ENCODE measurements at regions not wholly inside any gene's neighbourhood (a gene's known extent, or its start where the extent isn't known, plus 50 kb on each side); places are given as distances from the start of the nearest gene placed in this dataset.

DNA sequence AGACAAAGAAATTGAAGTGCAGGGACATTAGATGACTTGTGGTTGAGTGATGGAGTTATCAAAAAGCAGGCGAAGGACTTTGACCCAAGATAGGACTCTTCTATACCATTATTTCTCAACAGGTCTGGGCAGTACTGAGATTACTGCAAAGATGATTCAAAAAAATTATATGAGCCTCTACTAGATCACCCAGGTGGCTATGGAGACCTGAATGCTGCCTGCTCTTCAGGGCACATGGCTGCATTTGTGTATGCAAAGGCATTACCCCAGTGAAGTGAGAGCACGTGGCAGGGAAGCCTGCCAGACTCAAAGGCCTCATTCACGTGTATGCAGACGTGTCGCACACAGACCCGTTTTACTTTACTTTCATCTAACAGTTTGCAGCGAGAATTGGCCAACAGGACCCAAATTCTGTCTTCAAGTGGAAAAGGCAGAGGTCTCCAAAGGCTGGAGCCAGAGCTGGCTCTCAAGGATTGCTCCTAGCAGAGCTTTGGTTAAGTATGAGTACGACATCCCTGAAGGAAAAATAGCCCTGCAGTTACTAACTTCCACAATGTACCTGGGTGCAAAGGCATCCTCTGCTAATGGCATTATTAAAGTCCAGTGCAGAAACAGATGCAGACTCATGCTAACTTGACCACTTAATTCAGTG, 113.8 kb upstream of the ARMC2 start:
- Histone ChIP-seq H3K27me3 (no peaks in the 10 kb centered on the region), H3K4me1 (ENCODE audit: insufficient read depth) (no peaks in the 10 kb centered on the region), H3K36me3 (no peaks in the 10 kb centered on the region), H3K9me3 (no peaks in the 10 kb centered on the region), H3K27ac (no peak overlapping the region), H3K4me3 (no peak overlapping the region)
- no peak for DNase-seq
- TF ChIP-seq EP300 (IDR thresholded peaks at IDR 0.05) (no peak), POLR2A (IDR thresholded peaks at IDR 0.05) (no peak)
- TF ChIP-seq, protein P1, sequence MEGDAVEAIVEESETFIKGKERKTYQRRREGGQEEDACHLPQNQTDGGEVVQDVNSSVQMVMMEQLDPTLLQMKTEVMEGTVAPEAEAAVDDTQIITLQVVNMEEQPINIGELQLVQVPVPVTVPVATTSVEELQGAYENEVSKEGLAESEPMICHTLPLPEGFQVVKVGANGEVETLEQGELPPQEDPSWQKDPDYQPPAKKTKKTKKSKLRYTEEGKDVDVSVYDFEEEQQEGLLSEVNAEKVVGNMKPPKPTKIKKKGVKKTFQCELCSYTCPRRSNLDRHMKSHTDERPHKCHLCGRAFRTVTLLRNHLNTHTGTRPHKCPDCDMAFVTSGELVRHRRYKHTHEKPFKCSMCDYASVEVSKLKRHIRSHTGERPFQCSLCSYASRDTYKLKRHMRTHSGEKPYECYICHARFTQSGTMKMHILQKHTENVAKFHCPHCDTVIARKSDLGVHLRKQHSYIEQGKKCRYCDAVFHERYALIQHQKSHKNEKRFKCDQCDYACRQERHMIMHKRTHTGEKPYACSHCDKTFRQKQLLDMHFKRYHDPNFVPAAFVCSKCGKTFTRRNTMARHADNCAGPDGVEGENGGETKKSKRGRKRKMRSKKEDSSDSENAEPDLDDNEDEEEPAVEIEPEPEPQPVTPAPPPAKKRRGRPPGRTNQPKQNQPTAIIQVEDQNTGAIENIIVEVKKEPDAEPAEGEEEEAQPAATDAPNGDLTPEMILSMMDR (IDR thresholded peaks at IDR 0.05): no peak
- WGBS, 3 donors: 90 to 92% (median 90%) methylated on average over 8 of the region's 8 CpGs
- intact Hi-C loops (cut with DNase I): no loop called here

DNA sequence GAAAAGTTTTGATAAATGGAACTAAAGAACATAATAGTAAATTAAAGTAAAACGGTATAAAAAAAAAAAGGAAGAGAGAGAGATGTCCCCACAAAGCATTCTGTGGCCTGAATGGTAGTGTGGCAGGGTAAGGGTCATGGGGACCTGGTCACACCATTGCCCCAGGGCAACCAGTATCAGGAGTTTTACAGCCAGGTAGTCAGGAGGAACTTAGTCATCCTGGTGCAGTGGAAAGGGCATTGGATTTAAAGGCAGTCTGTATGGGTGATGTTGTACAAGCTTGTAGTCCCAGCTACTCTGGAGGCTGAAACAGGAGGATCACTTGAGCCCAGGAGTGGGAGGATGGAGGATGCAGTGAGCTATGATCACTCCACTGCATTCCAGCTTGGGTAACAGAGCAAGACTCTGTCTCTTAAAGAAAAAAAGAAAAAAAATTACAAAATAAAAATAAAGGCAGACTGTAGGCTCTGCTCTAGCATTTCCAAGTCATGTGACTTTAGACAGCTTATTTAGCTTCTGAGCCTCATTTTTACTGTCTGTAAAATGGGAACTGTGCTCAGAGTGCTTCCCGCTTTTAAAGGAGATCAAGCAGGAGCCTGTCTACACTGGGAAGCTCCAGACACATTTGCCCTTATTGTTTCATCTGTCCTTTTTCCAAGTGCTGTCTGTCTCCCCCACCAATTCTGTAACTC, 112.8 kb upstream of the ARMC2 start:
- TF ChIP-seq, protein P1 (IDR thresholded peaks at IDR 0.05): no peak
- TF ChIP-seq EP300 (IDR thresholded peaks at IDR 0.05) (no peak), POLR2A (IDR thresholded peaks at IDR 0.05) (no peak)
- DNase-seq: no peak
- Histone ChIP-seq H3K4me1 (ENCODE audit: insufficient read depth) (no peaks in the 10 kb centered on the region), H3K36me3 (no peaks in the 10 kb centered on the region), H3K4me3 (no peak overlapping the region), H3K27me3 (no peaks in the 10 kb centered on the region), H3K9me3 (no peaks in the 10 kb centered on the region), H3K27ac (no peak overlapping the region)
- WGBS, 3 donors: 80 to 85% (median 82%) methylated on average over 2 of the region's 2 CpGs
- intact Hi-C loops (cut with DNase I): no loop called here

DNA sequence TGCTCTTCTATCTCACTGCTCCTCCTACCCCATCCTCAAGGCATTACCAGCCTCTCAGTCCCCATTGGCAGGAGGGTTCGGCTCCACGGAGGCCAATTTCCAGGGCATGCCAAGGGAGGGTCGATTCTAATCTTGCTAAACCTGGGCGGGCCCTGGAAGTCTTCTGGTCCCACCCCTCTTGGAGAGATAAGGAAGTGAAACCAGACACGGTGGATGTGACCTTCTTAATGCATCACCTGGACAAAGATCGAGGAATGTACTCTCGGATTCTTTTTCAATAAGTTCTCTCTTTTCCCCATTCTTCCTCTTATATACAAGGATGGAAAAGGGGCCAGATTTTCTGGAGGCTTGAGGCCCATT, 112.2 kb upstream of the ARMC2 start:
- no peak overlapping the region for H3K27ac ChIP-seq
- H3K36me3 ChIP-seq: no peaks in the 10 kb centered on the region
- no peaks in the 10 kb centered on the region for H3K9me3 ChIP-seq
- 71 to 79% (median 76%) methylated on average over 7 of the region's 7 CpGs for WGBS, 3 donors
- no peaks in the 10 kb centered on the region for H3K27me3 ChIP-seq
- no peak overlapping the region for H3K4me3 ChIP-seq
- no peaks in the 10 kb centered on the region for H3K4me1 ChIP-seq (ENCODE audit: insufficient read depth)
- intact Hi-C loops (cut with DNase I): no loop called here
- TF ChIP-seq, protein P1 (IDR thresholded peaks at IDR 0.05): no peak
- TF ChIP-seq POLR2A (IDR thresholded peaks at IDR 0.05) (no peak), EP300 (IDR thresholded peaks at IDR 0.05) (no peak)
- DNase-seq: no peak

DNA sequence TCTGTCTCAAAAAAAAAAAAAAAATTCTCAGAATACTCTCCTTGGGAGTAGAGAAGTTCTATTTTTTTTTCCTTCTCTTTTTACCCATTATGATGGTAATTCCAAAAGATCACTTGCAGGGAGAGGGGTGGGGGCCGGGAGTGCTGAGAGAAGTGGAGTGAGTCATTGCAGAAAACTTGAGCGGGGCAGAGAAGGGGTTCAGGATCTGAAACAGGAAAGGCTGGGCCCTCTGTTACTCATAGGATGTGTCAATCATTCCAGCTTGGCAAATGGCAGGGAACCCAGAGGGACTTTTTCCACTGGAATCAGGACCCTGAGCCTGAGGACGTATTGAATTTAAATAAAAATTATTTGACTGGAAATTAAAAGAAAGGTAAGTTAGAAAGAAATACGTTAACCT, 111.4 kb upstream of the ARMC2 start:
- 31 to 55% (median 52%) methylated on average over 4 of the region's 4 CpGs for WGBS, 3 donors
- H3K4me3 ChIP-seq: no peak overlapping the region
- no peaks in the 10 kb centered on the region for H3K9me3 ChIP-seq
- no peaks in the 10 kb centered on the region for H3K4me1 ChIP-seq (ENCODE audit: insufficient read depth)
- no peak overlapping the region for H3K27ac ChIP-seq
- no peaks in the 10 kb centered on the region for H3K27me3 ChIP-seq
- no peak for TF ChIP-seq EP300 (IDR thresholded peaks at IDR 0.05)
- TF ChIP-seq, protein P1 (IDR thresholded peaks at IDR 0.05): no peak
- TF ChIP-seq POLR2A (IDR thresholded peaks at IDR 0.05): no peak
- intact Hi-C loops (cut with DNase I): no loop called here
- H3K36me3 ChIP-seq: no peaks in the 10 kb centered on the region
- no peak for DNase-seq
